Endodermal cell (in vitro differentiated cells): ENCODE measurements at regions not wholly inside any gene's neighbourhood (a gene's known extent, or its start where the extent isn't known, plus 50 kb on each side); places are given as distances from the start of the nearest gene placed in this dataset.

ENCODE experiments used
- DNase-seq: peaks from one replicate; pipeline ENCODE4 v3.0.0-alpha.2; 2017
- H3K27ac ChIP-seq: 2 replicates; pipeline ENCODE4 v1.5.1; 2013; ENCODE audit warnings: mild to moderate bottlenecking, low read depth, low read length, moderate library complexity
- H3K27me3 ChIP-seq: 2 replicates; pipeline ENCODE4 v1.6.1; 2013; ENCODE audit warnings: mild to moderate bottlenecking, low read length, moderate library complexity; ENCODE audit not compliant: insufficient read depth, control insufficient read depth, poor library complexity, severe bottlenecking
- H3K36me3 ChIP-seq: 2 replicates; pipeline ENCODE4 v1.7.0; 2013; ENCODE audit warnings: mild to moderate bottlenecking, low read length, moderate library complexity; ENCODE audit not compliant: control insufficient read depth, insufficient read depth
- H3K4me1 ChIP-seq: one replicate; pipeline ENCODE4 v1.7.0; 2013; ENCODE audit warnings: low read length; ENCODE audit not compliant: control insufficient read depth, insufficient read depth
- H3K4me3 ChIP-seq: 2 replicates; pipeline ENCODE4 v1.5.1; 2013; ENCODE audit warnings: mild to moderate bottlenecking, low read length, moderate library complexity
- H3K9ac ChIP-seq: 2 replicates; pipeline ENCODE4 v1.6.1; 2013; ENCODE audit warnings: mild to moderate bottlenecking, low read length, moderate library complexity; ENCODE audit not compliant: poor library complexity, severe bottlenecking; ENCODE audit errors: extremely low read depth
- H3K9me3 ChIP-seq: 2 replicates; pipeline ENCODE4 v1.6.1; 2013; ENCODE audit warnings: mild to moderate bottlenecking, low read length, moderate library complexity; ENCODE audit not compliant: control insufficient read depth
- H3K27ac Mint-ChIP-seq: 2 replicates; pipeline ENCODE4 v1.8.0; 2020; ENCODE audit warnings: mixed read lengths
- H3K27me3 Mint-ChIP-seq: 2 replicates; pipeline ENCODE4 v1.8.0; 2021; ENCODE audit warnings: mild to moderate bottlenecking, mixed read lengths; ENCODE audit not compliant: insufficient read depth
- H3K36me3 Mint-ChIP-seq: 2 replicates; pipeline ENCODE4 v1.8.0; 2020; ENCODE audit warnings: low read depth, mixed read lengths
- H3K4me1 Mint-ChIP-seq: 2 replicates; pipeline ENCODE4 v1.8.0; 2020; ENCODE audit warnings: mixed read lengths
- H3K4me3 Mint-ChIP-seq: 2 replicates; pipeline ENCODE4 v1.8.0; 2020; ENCODE audit warnings: mild to moderate bottlenecking, moderate library complexity, mixed read lengths
- H3K9me3 Mint-ChIP-seq: 2 replicates; pipeline ENCODE4 v1.8.0; 2020; ENCODE audit warnings: mild to moderate bottlenecking, mixed read lengths
- WGBS, 2 experiments: methylation state at CpG; one replicate each; pipeline versions ENCODE4 v1.1.5 to v1.1.7; 2013; ENCODE audit warnings: missing lambda C conversion rate in 2 of 2, mixed read lengths in 1 of 2; ENCODE audit not compliant: insufficient coverage in 1 of 2, insufficient read length in 1 of 2; 5-methylcytosine and 5-hydroxymethylcytosine counted together
- TF ChIP-seq, protein P1 (sequence below): fragments of 200-600 bp; sonication (generic); conservative IDR thresholded peaks from 2 replicates; pipeline ENCODE4 v1.5.0; 2021; ENCODE audit warnings: antibody characterized with exemption, mild to moderate bottlenecking

- Histone ChIP-seq H3K36me3 (no peaks in the 10 kb centered on the region), H3K27me3 (no peaks in the 10 kb centered on the region), H3K9me3 (no peaks in the 10 kb centered on the region), H3K4me1 (no peaks in the 10 kb centered on the region), H3K27ac (no peak overlapping the region), H3K4me3 (no peak overlapping the region), H3K9ac (no peak overlapping the region)
- Mint-ChIP-seq H3K36me3 (no peaks in the 10 kb centered on the region), H3K27me3 (peaks cover 8% of the 10 kb centered on the region), H3K4me1 (no peaks in the 10 kb centered on the region), H3K27ac (no peak overlapping the region), H3K4me3 (no peak overlapping the region), H3K9me3 (peaks cover 57% of the 10 kb centered on the region)
- DNase-seq: peak; percentile 37
- TF ChIP-seq, protein P1, sequence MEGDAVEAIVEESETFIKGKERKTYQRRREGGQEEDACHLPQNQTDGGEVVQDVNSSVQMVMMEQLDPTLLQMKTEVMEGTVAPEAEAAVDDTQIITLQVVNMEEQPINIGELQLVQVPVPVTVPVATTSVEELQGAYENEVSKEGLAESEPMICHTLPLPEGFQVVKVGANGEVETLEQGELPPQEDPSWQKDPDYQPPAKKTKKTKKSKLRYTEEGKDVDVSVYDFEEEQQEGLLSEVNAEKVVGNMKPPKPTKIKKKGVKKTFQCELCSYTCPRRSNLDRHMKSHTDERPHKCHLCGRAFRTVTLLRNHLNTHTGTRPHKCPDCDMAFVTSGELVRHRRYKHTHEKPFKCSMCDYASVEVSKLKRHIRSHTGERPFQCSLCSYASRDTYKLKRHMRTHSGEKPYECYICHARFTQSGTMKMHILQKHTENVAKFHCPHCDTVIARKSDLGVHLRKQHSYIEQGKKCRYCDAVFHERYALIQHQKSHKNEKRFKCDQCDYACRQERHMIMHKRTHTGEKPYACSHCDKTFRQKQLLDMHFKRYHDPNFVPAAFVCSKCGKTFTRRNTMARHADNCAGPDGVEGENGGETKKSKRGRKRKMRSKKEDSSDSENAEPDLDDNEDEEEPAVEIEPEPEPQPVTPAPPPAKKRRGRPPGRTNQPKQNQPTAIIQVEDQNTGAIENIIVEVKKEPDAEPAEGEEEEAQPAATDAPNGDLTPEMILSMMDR: no peak
- WGBS, 2 experiments: 82 to 97% methylated on average over 10 to 17 of the region's 17 CpGs
Observed at GRCh38 chr22:47627556-47628253, 865.3 kb downstream of the TBC1D22A start.

DNA sequence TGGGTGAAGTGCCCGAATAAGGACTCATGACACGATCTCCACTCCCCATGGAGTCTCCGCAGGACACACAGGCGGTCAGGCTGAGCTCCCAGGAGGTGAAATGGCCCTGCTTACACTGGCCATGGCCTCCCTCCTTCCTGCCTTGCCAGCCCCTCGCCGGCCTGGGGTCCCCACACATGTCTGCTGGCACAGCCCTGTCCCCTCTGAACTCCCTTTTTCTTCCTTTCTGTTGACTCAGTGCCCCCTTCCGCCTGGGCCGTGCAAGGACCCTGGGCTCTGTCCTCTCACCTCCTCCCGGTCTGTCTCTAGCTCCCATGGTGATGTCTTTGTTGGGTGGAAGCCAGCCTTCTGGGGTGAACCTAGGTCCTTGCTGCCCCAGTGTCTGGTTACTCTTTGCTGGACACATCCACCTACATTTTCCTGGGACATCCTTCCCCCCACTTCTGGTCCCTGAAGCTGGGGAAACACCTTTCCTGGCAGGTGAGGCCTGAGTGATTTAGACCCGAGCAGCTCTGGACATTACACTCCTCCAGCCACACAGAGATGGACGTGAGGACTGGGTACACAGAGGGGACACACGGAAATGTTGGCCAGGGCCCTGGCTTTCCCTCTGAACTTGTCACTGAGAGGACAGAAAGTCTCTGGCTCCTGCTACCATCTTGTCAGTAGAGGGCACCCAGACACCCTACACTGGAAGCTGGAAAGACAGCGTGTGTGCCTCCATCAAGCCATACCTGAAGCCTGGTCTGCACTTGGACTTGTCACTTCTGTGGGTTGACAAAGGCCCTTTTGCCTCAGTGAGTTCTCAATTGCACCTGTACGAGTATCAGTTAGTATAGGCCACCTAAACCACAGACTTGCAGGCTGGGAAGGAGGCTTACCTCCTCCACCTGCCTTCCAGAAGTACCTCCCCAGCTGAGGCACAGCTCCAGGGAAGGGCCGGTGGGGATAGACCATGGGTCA, 864.3 kb downstream of the TBC1D22A start:
- no peaks in the 10 kb centered on the region for H3K36me3 Mint-ChIP-seq

More for the DNA sequence above, 864.3 kb downstream of the TBC1D22A start:
- Mint-ChIP-seq H3K27me3 (peaks cover 4% of the 10 kb centered on the region), H3K27ac (no peak overlapping the region), H3K9me3 (peaks cover 57% of the 10 kb centered on the region), H3K4me1 (no peaks in the 10 kb centered on the region), H3K4me3 (no peak overlapping the region)
- Histone ChIP-seq H3K4me1 (no peaks in the 10 kb centered on the region), H3K4me3 (no peak overlapping the region), H3K9me3 (no peaks in the 10 kb centered on the region), H3K27me3 (no peaks in the 10 kb centered on the region), H3K9ac (no peak overlapping the region), H3K36me3 (no peaks in the 10 kb centered on the region), H3K27ac (no peak overlapping the region)
- TF ChIP-seq, protein P1: peak; percentile 39
- WGBS, 2 experiments: 84 to 86% methylated on average over 8 to 15 of the region's 15 CpGs
- DNase-seq: peak; percentile 56
